Right forelimb (tissue), 1 donor: ENCODE measurements at regions not wholly inside any gene's neighbourhood (a gene's known extent, or its start where the extent isn't known, plus 50 kb on each side); places are given as distances from the start of the nearest gene placed in this dataset.

Source experiments
- DNase-seq: peaks from one replicate; pipeline ENCODE4 v3.0.0-alpha.2; 2018

- no peak for DNase-seq
Measured at GRCh38 chr7:132072873-132073272, 503.4 kb downstream of the PLXNA4 start.

GRCh38 chr7:132072165-132072564 lies 504.1 kb downstream of the PLXNA4 start:
- DNase-seq = no peak

- no peak for DNase-seq
Measured at GRCh38 chr7:132069306-132069705, 507.0 kb downstream of the PLXNA4 start.

GRCh38 chr7:132066761-132067171 lies 509.5 kb downstream of the PLXNA4 start:
- DNase-seq = no peak

- DNase-seq = no peak
Measured at GRCh38 chr7:132065989-132066603, 509.7 kb upstream of the PODXL start.

- DNase-seq = no peak
Measured at GRCh38 chr7:132065193-132065988, 509.0 kb upstream of the PODXL start.

GRCh38 chr7:132063800-132064199 lies 507.4 kb upstream of the PODXL start:
- DNase-seq = no peak

GRCh38 chr7:132061937-132062336 lies 505.5 kb upstream of the PODXL start:
- DNase-seq = no peak

- DNase-seq = no peak
Measured at GRCh38 chr7:132059141-132059540, 502.7 kb upstream of the PODXL start.

GRCh38 chr7:132055336-132056120 lies 499.1 kb upstream of the PODXL start:
- no peak for DNase-seq

GRCh38 chr7:132053871-132054270 lies 497.4 kb upstream of the PODXL start:
- DNase-seq = no peak

GRCh38 chr7:132051311-132051710 lies 494.9 kb upstream of the PODXL start:
- DNase-seq = no peak

GRCh38 chr7:132049462-132050304 lies 493.3 kb upstream of the PODXL start:
- DNase-seq = no peak

- DNase-seq = no peak
Measured at GRCh38 chr7:132045481-132045980, 489.1 kb upstream of the PODXL start.

- no peak for DNase-seq
Measured at GRCh38 chr7:132045002-132045401, 488.6 kb upstream of the PODXL start.

- DNase-seq = no peak
Measured at GRCh38 chr7:132044247-132044646, 487.8 kb upstream of the PODXL start.

GRCh38 chr7:132041108-132041507 lies 484.7 kb upstream of the PODXL start:
- DNase-seq = no peak

GRCh38 chr7:132035517-132036362 lies 479.3 kb upstream of the PODXL start:
- DNase-seq = no peak

- DNase-seq = no peak
Measured at GRCh38 chr7:132034748-132035416, 478.5 kb upstream of the PODXL start.

GRCh38 chr7:132030883-132031282 lies 474.5 kb upstream of the PODXL start:
- DNase-seq = no peak

GRCh38 chr7:132030086-132030568 lies 473.7 kb upstream of the PODXL start:
- DNase-seq = peak; percentile 57
